ENCODE measurements at regions not wholly inside any gene's neighbourhood (a gene's known extent, or its start where the extent isn't known, plus 50 kb on each side); places are given as distances from the start of the nearest gene placed in this dataset.

- DNase-seq, result no peak
- CTCF ChIA-PET (ENCODE audit: partially characterized antibody), result no interaction called here
- no peak overlapping the region for H3K4me3 Mint-ChIP-seq
These were observed 125.4 kb upstream of the POU2AF2 start for GRCh38 chr11:111120161-111120560.

GRCh38 chr11:111119751-111120150, 125.8 kb upstream of the POU2AF2 start:
- Mint-ChIP-seq H3K27me3 (no peaks in the 10 kb centered on the region), H3K9me3 (no peaks in the 10 kb centered on the region), H3K36me3 (no peaks in the 10 kb centered on the region), H3K4me3 (no peak overlapping the region), H3K4me1 (no peaks in the 10 kb centered on the region), H3K27ac (no peak overlapping the region)
- no peak for DNase-seq
- H3K27ac ChIP-seq (ENCODE audit: low read depth, low read length), result no peak overlapping the region
- ChIA-PET CTCF (ENCODE audit: partially characterized antibody) (no interaction called here), POLR2A (ENCODE audit: partially characterized antibody) (no interaction called here)
- no peaks in the 10 kb centered on the region for H3K36me3 ChIP-seq (ENCODE audit: insufficient read depth, low read length)
- no peaks in the 10 kb centered on the region for H3K4me1 ChIP-seq (ENCODE audit: insufficient read depth, low read length)
- H3K4me3 ChIP-seq (ENCODE audit: low read length in 2 of 2), result no peak overlapping the region
- H3K9me3 ChIP-seq (ENCODE audit: control insufficient read depth in 1 of 2, low read length in 2 of 2), result no peaks in the 10 kb centered on the region
- no peaks in the 10 kb centered on the region for H3K27me3 ChIP-seq (ENCODE audit: insufficient read depth, low read length)
- intact Hi-C loops (cut with micrococcal nuclease), result no loop called here

More at GRCh38 chr11:111120161-111120560, 125.4 kb upstream of the POU2AF2 start:
- intact Hi-C loops (cut with micrococcal nuclease), result no loop called here
- Histone ChIP-seq H3K36me3 (ENCODE audit: insufficient read depth, low read length) (no peaks in the 10 kb centered on the region), H3K27ac (ENCODE audit: low read depth, low read length) (no peak overlapping the region), H3K27me3 (ENCODE audit: insufficient read depth, low read length) (no peaks in the 10 kb centered on the region), H3K4me3 (ENCODE audit: low read length in 2 of 2) (no peak overlapping the region), H3K4me1 (ENCODE audit: insufficient read depth, low read length) (no peaks in the 10 kb centered on the region), H3K9me3 (ENCODE audit: control insufficient read depth in 1 of 2, low read length in 2 of 2) (no peaks in the 10 kb centered on the region)
- POLR2A ChIA-PET (ENCODE audit: partially characterized antibody), result no interaction called here
- Mint-ChIP-seq H3K36me3 (no peaks in the 10 kb centered on the region), H3K27ac (no peak overlapping the region), H3K27me3 (no peaks in the 10 kb centered on the region), H3K4me1 (no peaks in the 10 kb centered on the region), H3K9me3 (no peaks in the 10 kb centered on the region)

DNA sequence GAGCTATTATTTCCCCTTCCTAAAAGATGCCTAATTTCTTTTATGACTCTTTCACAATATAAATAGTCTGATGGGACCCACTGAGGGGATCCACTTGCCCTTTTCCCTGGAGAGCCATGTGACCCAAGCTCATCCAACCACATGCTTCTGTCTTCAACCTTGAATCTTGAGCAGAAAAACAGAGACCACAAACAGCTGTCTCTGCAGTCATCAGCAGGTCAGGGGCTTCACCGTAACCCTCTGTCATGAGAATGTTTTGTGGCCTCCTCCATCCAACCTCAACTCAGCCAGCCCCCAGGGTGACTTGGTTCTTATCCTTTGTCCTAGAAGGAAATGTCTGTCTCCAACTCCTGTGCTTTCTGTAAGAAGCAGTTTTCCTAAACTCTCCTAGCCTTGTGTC, 129.6 kb upstream of the POU2AF2 start:
- Mint-ChIP-seq H3K27ac (no peak overlapping the region), H3K27me3 (peaks cover 0 to 2% of the 10 kb centered on the region in 2 donors), H3K4me1 (no peaks in the 10 kb centered on the region), H3K4me3 (no peak overlapping the region), H3K36me3 (no peaks in the 10 kb centered on the region), H3K9me3 (no peaks in the 10 kb centered on the region)
- H3K27me3 ChIP-seq (ENCODE audit: insufficient read depth, low read length), result no peaks in the 10 kb centered on the region
- no peaks in the 10 kb centered on the region for H3K9me3 ChIP-seq (ENCODE audit: control insufficient read depth in 1 of 2, low read length in 2 of 2)
- H3K4me1 ChIP-seq (ENCODE audit: insufficient read depth, low read length), result no peaks in the 10 kb centered on the region
- CTCF ChIA-PET (ENCODE audit: partially characterized antibody), result no interaction called here
- no peaks in the 10 kb centered on the region for H3K36me3 ChIP-seq (ENCODE audit: insufficient read depth, low read length)
- no peak overlapping the region for H3K27ac ChIP-seq (ENCODE audit: low read depth, low read length)
- intact Hi-C loops (cut with micrococcal nuclease), result no loop called here
- no peak for DNase-seq
- POLR2A ChIA-PET (ENCODE audit: partially characterized antibody), result no interaction called here
- no peak overlapping the region for H3K4me3 ChIP-seq (ENCODE audit: low read length in 2 of 2)

DNA sequence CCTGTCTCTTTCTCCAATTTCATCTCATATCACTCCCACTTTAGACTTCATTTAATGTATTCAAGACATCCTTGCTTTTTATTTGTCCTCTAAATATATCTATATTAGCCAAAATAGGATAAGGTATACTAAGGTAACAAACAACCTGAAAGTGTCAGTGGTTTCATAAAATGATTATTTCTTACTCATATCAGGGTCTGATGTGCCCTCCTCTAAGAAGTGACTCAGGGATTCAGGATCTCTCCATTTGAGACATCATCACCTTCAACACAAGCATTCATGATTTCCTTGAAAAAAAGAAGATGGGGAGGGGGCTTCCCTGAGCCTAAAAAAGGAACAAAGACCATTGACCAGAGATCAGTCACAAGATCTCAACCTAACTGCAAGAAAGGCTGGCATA, 131.4 kb upstream of the POU2AF2 start:
- DNase-seq, result no peak
- ChIA-PET POLR2A (ENCODE audit: partially characterized antibody) (no interaction called here), CTCF (ENCODE audit: partially characterized antibody) (no interaction called here)
- Mint-ChIP-seq H3K4me3 (no peak overlapping the region), H3K4me1 (no peaks in the 10 kb centered on the region), H3K9me3 (no peaks in the 10 kb centered on the region), H3K36me3 (no peaks in the 10 kb centered on the region), H3K27me3 (peaks cover 0 to 2% of the 10 kb centered on the region in 2 donors), H3K27ac (no peak overlapping the region)
- intact Hi-C loops (cut with micrococcal nuclease), result no loop called here
- Histone ChIP-seq H3K4me1 (ENCODE audit: insufficient read depth, low read length) (no peaks in the 10 kb centered on the region), H3K27ac (ENCODE audit: low read depth, low read length) (no peak overlapping the region), H3K27me3 (ENCODE audit: insufficient read depth, low read length) (no peaks in the 10 kb centered on the region), H3K9me3 (ENCODE audit: control insufficient read depth in 1 of 2, low read length in 2 of 2) (no peaks in the 10 kb centered on the region), H3K36me3 (ENCODE audit: insufficient read depth, low read length) (no peaks in the 10 kb centered on the region), H3K4me3 (ENCODE audit: low read length in 2 of 2) (no peak overlapping the region)

- Mint-ChIP-seq H3K27me3 (peaks cover 0 to 3% of the 10 kb centered on the region in 2 donors), H3K36me3 (no peaks in the 10 kb centered on the region), H3K4me1 (no peaks in the 10 kb centered on the region), H3K9me3 (no peaks in the 10 kb centered on the region), H3K4me3 (no peak overlapping the region), H3K27ac (no peak overlapping the region)
- no peaks in the 10 kb centered on the region for H3K9me3 ChIP-seq (ENCODE audit: control insufficient read depth in 1 of 2, low read length in 2 of 2)
- H3K27me3 ChIP-seq (ENCODE audit: insufficient read depth, low read length), result no peaks in the 10 kb centered on the region
- H3K36me3 ChIP-seq (ENCODE audit: insufficient read depth, low read length), result no peaks in the 10 kb centered on the region
- H3K4me3 ChIP-seq (ENCODE audit: low read length in 2 of 2), result no peak overlapping the region
- H3K4me1 ChIP-seq (ENCODE audit: insufficient read depth, low read length), result no peaks in the 10 kb centered on the region
- H3K27ac ChIP-seq (ENCODE audit: low read depth, low read length), result no peak overlapping the region
- intact Hi-C loops (cut with micrococcal nuclease), result no loop called here
- CTCF ChIA-PET (ENCODE audit: partially characterized antibody), result no interaction called here
- no peak for DNase-seq
- POLR2A ChIA-PET (ENCODE audit: partially characterized antibody), result no interaction called here
These were observed 132.9 kb upstream of the POU2AF2 start for GRCh38 chr11:111112614-111113013.

- H3K4me3 Mint-ChIP-seq, result no peak overlapping the region
- H3K9me3 Mint-ChIP-seq, result no peaks in the 10 kb centered on the region
- H3K4me3 ChIP-seq (ENCODE audit: low read length in 2 of 2), result no peak overlapping the region
- H3K9me3 ChIP-seq (ENCODE audit: control insufficient read depth in 1 of 2, low read length in 2 of 2), result no peaks in the 10 kb centered on the region
- intact Hi-C loops (cut with micrococcal nuclease), result no loop called here
- no peaks in the 10 kb centered on the region for H3K4me1 Mint-ChIP-seq
- no peak overlapping the region for H3K27ac Mint-ChIP-seq
- H3K36me3 Mint-ChIP-seq, result no peaks in the 10 kb centered on the region
- POLR2A ChIA-PET (ENCODE audit: partially characterized antibody), result no interaction called here
- no peaks in the 10 kb centered on the region for H3K4me1 ChIP-seq (ENCODE audit: insufficient read depth, low read length)
- CTCF ChIA-PET (ENCODE audit: partially characterized antibody), result no interaction called here
- no peaks in the 10 kb centered on the region for H3K27me3 ChIP-seq (ENCODE audit: insufficient read depth, low read length)
- H3K27ac ChIP-seq (ENCODE audit: low read depth, low read length), result no peak overlapping the region
- H3K27me3 Mint-ChIP-seq, result peaks cover 5% of the 10 kb centered on the region in 2 donors
- DNase-seq, result no peak
- no peaks in the 10 kb centered on the region for H3K36me3 ChIP-seq (ENCODE audit: insufficient read depth, low read length)
These were observed 138.0 kb upstream of the POU2AF2 start for GRCh38 chr11:111107501-111107900.

GRCh38 chr11:111106641-111107040, 138.9 kb upstream of the POU2AF2 start:
- no peaks in the 10 kb centered on the region for H3K36me3 Mint-ChIP-seq
- ChIA-PET POLR2A (ENCODE audit: partially characterized antibody) (no interaction called here), CTCF (ENCODE audit: partially characterized antibody) (no interaction called here)
- no peak overlapping the region for H3K27ac ChIP-seq (ENCODE audit: low read depth, low read length)
- intact Hi-C loops (cut with micrococcal nuclease), result no loop called here
- peaks cover 3 to 5% of the 10 kb centered on the region in 2 donors for H3K27me3 Mint-ChIP-seq
- H3K36me3 ChIP-seq (ENCODE audit: insufficient read depth, low read length), result no peaks in the 10 kb centered on the region
- no peak overlapping the region for H3K4me3 ChIP-seq (ENCODE audit: low read length in 2 of 2)
- no peaks in the 10 kb centered on the region for H3K4me1 ChIP-seq (ENCODE audit: insufficient read depth, low read length)
- H3K27me3 ChIP-seq (ENCODE audit: insufficient read depth, low read length), result no peaks in the 10 kb centered on the region
- no peaks in the 10 kb centered on the region for H3K4me1 Mint-ChIP-seq
- H3K27ac Mint-ChIP-seq, result no peak overlapping the region
- no peak overlapping the region for H3K4me3 Mint-ChIP-seq
- no peaks in the 10 kb centered on the region for H3K9me3 Mint-ChIP-seq
- no peaks in the 10 kb centered on the region for H3K9me3 ChIP-seq (ENCODE audit: control insufficient read depth in 1 of 2, low read length in 2 of 2)
- DNase-seq, result no peak

DNA sequence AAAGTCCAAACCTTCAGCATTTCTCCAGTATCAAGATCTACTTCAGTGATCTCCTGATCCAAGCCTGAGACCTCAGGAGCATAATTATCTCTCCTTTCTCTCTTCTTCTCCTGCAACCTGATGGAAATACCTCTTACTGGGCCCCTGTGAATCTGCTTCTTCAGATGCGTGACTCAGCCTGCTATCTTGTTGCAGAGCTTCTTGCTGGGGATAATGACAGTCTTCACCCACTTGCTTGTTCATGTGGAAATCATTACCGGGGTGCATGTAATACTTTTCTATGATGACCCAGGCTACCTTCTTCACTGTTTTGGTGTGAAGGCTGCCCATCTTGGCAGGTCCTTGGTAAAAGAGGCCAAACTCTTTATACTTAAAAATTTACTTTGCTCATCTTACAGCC, 140.0 kb upstream of the POU2AF2 start:
- H3K4me1 ChIP-seq (ENCODE audit: insufficient read depth, low read length), result no peaks in the 10 kb centered on the region
- Mint-ChIP-seq H3K36me3 (no peaks in the 10 kb centered on the region), H3K4me1 (no peaks in the 10 kb centered on the region), H3K27me3 (peaks cover 3 to 5% of the 10 kb centered on the region in 2 donors), H3K4me3 (no peak overlapping the region), H3K27ac (no peak overlapping the region), H3K9me3 (no peaks in the 10 kb centered on the region)
- H3K36me3 ChIP-seq (ENCODE audit: insufficient read depth, low read length), result no peaks in the 10 kb centered on the region
- CTCF ChIA-PET (ENCODE audit: partially characterized antibody), result no interaction called here
- POLR2A ChIA-PET (ENCODE audit: partially characterized antibody), result no interaction called here
- DNase-seq, result no peak
- intact Hi-C loops (cut with micrococcal nuclease), result no loop called here
- H3K4me3 ChIP-seq (ENCODE audit: low read length in 2 of 2), result no peak overlapping the region
- H3K27ac ChIP-seq (ENCODE audit: low read depth, low read length), result no peak overlapping the region
- no peaks in the 10 kb centered on the region for H3K9me3 ChIP-seq (ENCODE audit: control insufficient read depth in 1 of 2, low read length in 2 of 2)
- no peaks in the 10 kb centered on the region for H3K27me3 ChIP-seq (ENCODE audit: insufficient read depth, low read length)

All from CD4-positive, alpha-beta memory T cell (primary cell).